HG02623 (cell line): ENCODE measurements at regions not wholly inside any gene's neighbourhood (a gene's known extent, or its start where the extent isn't known, plus 50 kb on each side); places are given as distances from the start of the nearest gene placed in this dataset.
"Not testable (repeated sequence)": the region's sequence is repeated elsewhere in the genome, so short reads cannot be mapped to it uniquely, and the experiment has no call there.

Experiments used
- ATAC-seq: cut with Tn5 transposase; IDR thresholded peaks from one replicate; pipeline ENCODE4 v1.9.1; 2021; ENCODE audit warnings: moderate library complexity; ENCODE audit not compliant: unreplicated experiment

DNA sequence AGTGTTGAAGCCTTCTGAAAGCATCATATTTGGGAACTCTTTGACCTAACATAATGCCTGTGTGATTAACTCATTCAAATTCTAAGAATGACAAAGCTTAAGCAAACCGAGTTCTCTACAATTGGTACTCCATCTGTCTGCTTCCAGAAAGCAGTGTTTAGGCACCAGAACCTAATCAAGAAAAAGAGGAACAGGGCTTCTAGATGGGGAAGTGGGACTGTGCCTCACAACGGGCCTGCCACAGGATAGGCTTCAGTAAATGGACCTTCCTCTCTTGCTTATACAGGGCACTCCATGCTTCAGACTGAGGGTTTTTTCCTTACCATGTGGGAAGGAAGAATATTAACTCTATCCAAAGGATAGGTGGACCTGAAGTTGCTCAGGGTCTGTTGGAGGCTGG is 808.1 kb downstream of the XPNPEP1 start:
- ATAC-seq, result no peak

DNA sequence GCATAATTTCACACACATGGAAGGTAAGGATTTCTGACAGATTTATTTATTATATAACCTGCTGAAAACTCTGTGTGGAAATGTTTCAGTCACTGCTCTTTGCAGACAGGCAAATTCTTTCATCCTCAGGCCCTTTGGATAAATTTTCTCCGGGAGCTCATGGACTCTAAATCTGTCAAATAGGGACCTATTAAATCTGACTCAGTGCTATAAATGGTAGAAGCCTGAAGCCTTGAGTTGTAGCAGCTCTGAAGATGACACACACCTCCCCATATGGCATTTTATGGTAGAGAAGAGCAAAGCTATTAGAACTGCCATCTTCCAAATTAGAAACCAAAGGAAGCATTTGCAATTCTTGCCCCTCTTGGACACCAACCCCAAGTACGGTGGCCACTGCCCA is 808.7 kb downstream of the XPNPEP1 start:
- ATAC-seq, result no peak

DNA sequence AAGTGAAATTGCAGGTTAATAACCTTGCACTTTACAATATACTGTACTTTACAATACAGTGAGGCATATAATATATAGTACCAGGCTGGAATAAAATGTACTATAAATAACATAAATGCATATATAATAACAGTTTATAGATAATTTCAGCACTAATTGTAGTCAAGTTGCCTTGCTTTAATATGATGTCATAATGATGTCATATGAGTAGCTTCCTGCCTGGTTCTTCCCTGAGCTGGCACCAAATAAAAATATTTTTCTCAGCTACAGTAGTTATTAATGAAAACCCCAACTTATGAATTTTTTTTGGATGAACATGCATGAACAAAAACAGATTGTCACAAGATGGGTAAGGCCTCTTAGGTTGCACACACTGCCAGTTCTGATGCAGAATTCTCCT is 816.7 kb downstream of the XPNPEP1 start:
- no peak for ATAC-seq

- ATAC-seq, result no peak
Observed at GRCh38 chr10:109105725-109106124, 817.6 kb downstream of the XPNPEP1 start.

- ATAC-seq, result no peak
Observed at GRCh38 chr10:109104806-109105205, 818.5 kb downstream of the XPNPEP1 start.

DNA sequence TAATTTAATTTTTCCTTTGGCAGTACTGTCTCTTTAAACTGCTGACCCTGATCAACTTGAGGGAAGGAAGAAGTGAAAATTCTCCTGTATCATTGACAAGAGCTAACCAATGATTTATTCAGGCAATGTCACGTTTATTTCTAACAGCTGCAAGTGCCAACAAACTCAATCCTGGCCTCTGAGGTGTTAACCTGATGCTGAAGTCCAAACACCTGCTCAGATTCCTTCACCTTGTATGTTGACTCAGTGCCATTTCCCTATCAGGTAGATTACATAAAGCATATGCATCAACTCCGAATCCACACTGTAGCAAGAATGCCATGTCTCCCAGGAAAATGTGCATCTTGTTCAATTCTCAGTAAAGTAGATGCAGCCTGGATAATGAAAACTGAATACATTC is 820.0 kb downstream of the XPNPEP1 start:
- no peak for ATAC-seq

DNA sequence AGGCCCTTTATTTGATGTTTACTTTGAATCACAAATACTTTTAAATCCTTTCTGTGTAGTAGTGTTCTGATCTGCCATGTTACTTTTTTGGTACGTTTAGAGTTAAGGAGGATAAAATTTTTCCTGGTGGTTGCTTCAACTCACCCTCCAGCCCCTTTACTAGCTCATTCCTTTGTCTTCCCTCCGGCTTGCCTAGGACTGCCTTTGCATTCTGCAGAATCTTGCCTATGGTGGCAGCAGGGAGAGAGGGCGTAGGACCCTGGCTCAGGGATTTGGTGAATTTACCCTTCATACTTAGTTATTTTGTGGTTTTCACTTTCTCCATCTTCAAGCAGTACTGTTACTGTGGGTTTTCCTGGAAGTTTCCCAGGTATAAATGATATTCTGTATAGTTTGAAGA is 833.5 kb downstream of the XPNPEP1 start:
- no peak for ATAC-seq

DNA sequence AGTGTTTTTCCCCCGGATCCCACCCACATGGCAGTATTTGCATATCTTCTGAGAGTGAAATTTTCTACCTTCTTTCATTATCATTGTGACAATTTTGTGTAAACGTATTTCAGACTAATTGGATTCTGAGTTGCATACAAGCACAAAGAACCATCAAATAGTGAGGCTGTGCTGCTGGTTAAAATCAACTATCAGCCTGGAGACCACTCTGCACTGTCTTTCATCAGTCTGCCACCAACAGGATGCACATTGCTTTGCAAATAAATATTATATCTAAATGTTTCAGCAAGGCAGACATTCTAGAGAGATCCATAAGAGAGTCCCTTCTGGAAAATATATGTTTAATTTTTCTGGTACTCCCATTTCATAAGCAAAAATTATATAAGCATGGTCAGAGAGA is 851.8 kb downstream of the XPNPEP1 start:
- no peak for ATAC-seq

GRCh38 chr10:109070492-109070891 is 852.8 kb downstream of the XPNPEP1 start:
- ATAC-seq, result no peak

DNA sequence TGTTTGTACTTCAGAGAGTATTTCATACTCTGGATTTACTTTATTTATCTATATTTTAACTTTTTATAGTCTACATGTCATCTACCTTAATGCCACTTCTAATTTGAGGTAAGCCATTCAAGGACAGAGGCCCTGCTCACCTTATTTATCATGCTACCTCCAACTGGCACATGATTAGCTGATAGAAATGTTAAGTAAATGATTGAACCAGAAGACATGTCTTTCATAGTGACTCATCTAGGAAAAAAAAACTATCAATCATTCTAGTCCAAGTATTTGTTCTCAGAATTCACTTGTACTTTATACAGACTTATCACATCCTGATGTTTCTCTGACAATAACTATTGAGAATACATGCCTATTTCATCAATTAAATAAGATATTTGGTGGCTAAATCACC is 856.3 kb downstream of the XPNPEP1 start:
- no peak for ATAC-seq

- ATAC-seq, result no peak
Observed at GRCh38 chr10:109065821-109066220, 857.5 kb downstream of the XPNPEP1 start.

GRCh38 chr10:109062371-109062770 is 860.9 kb downstream of the XPNPEP1 start:
- peak; percentile 52 for ATAC-seq

GRCh38 chr10:109055243-109055642 is 868.1 kb downstream of the XPNPEP1 start:
- no peak for ATAC-seq

GRCh38 chr10:109047856-109048255 is 875.5 kb downstream of the XPNPEP1 start:
- no peak for ATAC-seq

- ATAC-seq, result not testable (repeated sequence)
Observed at GRCh38 chr10:109046427-109046826, 876.9 kb downstream of the XPNPEP1 start.

- no peak for ATAC-seq
Observed at GRCh38 chr10:109040622-109041021, 882.7 kb downstream of the XPNPEP1 start.

DNA sequence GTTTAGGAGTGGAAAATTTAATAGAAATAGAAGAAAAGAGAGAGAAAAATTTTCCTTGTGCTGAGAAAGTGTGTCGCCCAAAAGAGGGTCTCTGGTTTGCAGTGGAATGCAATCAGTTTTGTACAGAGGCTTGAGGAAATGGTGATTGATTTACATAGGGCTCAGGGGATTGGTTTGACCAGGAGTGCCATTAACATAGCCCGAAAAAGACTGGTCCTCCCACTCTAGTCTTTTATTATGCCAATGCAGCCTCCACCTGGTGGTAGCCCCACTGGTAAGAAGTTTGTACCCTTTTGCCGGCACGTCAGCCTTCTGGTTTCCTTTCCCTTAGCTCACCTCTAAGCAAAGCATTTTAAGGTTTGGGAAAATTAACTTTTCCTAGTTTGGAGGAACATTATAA is 885.3 kb downstream of the XPNPEP1 start:
- ATAC-seq, result no peak

- no peak for ATAC-seq
Observed at GRCh38 chr10:109030581-109031210, 892.6 kb downstream of the XPNPEP1 start.

DNA sequence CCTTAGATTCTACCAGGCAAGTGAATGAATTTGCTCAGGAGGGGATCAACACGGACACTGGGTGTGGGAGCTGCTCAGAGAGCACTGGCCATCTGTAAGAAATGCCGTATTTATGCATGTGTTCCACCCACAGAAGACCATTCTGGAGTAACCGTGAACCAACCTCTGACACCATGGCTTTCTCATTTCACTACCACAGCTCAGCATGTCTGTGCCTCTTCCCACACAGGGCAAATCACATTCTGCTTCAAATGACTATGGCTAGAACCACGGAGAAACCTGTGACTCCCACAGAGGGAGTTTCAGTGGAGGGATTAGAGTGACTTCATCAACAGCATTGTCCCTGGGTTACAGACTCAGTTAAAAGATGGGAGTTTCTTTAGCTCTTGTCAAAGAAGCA is 893.4 kb downstream of the XPNPEP1 start:
- peak; percentile 63 for ATAC-seq

- no peak for ATAC-seq
Observed at GRCh38 chr10:109027534-109028185, 895.7 kb downstream of the XPNPEP1 start.

DNA sequence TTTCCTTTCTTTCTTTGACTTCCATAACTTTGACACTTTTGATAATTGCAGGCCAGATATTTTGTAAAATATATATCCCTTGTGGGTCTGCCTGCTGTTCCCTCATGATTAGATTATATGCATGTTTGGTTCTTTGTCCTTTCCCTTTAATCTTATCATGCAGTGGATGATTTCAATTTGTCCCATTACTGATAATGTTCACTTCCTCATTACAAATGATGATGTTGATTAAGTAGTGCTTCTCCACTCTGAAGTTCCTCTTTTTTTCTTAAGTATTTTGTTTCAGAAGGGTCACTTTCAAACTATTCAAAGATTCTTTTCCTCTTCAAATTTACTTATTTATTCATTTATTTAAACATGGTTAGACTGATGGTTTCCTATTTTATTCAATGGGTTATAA is 898.1 kb downstream of the XPNPEP1 start:
- no peak for ATAC-seq

DNA sequence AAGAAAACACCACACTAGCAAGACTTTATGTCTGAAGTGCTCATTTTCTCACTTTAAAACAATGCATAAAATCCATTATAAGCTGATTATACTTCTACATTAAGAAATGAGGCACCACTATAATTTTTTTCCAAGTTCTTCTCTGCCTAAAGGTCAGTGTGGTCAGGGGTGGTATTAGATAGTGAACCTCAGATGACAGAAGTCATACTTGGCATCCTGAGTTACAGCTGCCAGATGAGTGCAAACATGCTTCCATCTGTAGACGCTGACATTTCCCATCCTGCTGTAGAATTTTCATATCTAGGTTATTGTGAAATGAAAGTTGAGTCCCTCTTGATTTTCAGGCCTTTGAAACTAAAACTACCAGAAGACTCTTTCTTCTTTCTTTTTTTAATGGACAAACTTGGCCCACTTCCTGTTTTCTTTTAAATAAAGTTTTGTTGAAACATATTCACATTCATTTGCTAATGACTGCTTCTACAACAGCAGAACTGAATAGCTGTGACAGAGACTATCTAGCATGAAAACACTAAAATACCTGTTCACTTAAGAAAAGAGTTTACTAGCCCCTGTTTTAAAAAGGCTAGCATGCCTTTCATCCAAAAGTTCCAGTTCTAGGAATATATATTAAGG is 900.8 kb downstream of the XPNPEP1 start:
- ATAC-seq, result no peak
